Aorta (tissue), 5 donors: ENCODE measurements at regions not wholly inside any gene's neighbourhood (a gene's known extent, or its start where the extent isn't known, plus 50 kb on each side); places are given as distances from the start of the nearest gene placed in this dataset.
A peak's percentile ranks its signal among the peaks of the same experiment; 100 is the strongest.

Source experiments
- ATAC-seq: fragments of 200-7000 bp; cut with Tn5 transposase; one replicate; pipeline ENCODE4 v1.9.1; 2022; ENCODE audit warnings: moderate library complexity; ENCODE audit not compliant: low FRiP score
- DNase-seq, 2 donors: peaks; one replicate each; pipeline ENCODE4 v3.0.0-alpha.2; 2020
- H3K27ac ChIP-seq, 2 donors: one replicate each; pipeline ENCODE4 v1.5.1; 2013; ENCODE audit warnings: low read length in 2 of 2, mild to moderate bottlenecking in 2 of 2, moderate library complexity in 2 of 2, control low read depth in 1 of 2, inconsistent platforms in 1 of 2, low read depth in 1 of 2
- H3K27me3 ChIP-seq, 2 donors: one replicate each; pipeline ENCODE4 v1.6.1; 2013; ENCODE audit warnings: control low read depth in 1 of 2, low read length in 1 of 2, mild to moderate bottlenecking in 1 of 2, moderate library complexity in 1 of 2; ENCODE audit not compliant: insufficient read depth in 2 of 2, control insufficient read depth in 1 of 2
- H3K36me3 ChIP-seq, 2 donors: one replicate each; pipeline ENCODE4 v1.6.1; 2013; ENCODE audit warnings: control low read depth in 1 of 2, low read length in 1 of 2, mild to moderate bottlenecking in 1 of 2; ENCODE audit not compliant: insufficient read depth in 2 of 2, control insufficient read depth in 1 of 2
- H3K4me1 ChIP-seq, 2 donors: one replicate each; pipeline ENCODE4 v1.6.1; 2013; ENCODE audit warnings: low read length in 2 of 2, control low read depth in 1 of 2, mild to moderate bottlenecking in 1 of 2, moderate library complexity in 1 of 2; ENCODE audit not compliant: insufficient read depth in 2 of 2, control insufficient read depth in 1 of 2
- H3K4me3 ChIP-seq, 2 donors: one replicate each; pipeline ENCODE4 v1.5.1; 2013; ENCODE audit warnings: low read length in 2 of 2, control low read depth in 1 of 2, mild to moderate bottlenecking in 1 of 2
- H3K9me3 ChIP-seq: one replicate; pipeline ENCODE4 v1.6.1; 2013; ENCODE audit warnings: mild to moderate bottlenecking, low read length; ENCODE audit not compliant: control insufficient read depth
- WGBS, 2 donors: extraction: QIAGEN DNeasy Blood & Tissue Kit; methylation state at CpG; one replicate each; pipeline ENCODE4 v1.1.7; 2013; 5-methylcytosine and 5-hydroxymethylcytosine counted together
- intact Hi-C, 2 donors: fragments of 100-400 bp; cut with DNase I; formaldehyde crosslinking; loops; one replicate each; pipeline versions ENCODE4 v1.14.2 to v1.15.0; 2022
- donor health status: healthy with polysubstance abuse.
- donor health status: Bipolar disorder and iron deficiency.
- donor health status: DM: no; HTN: no; CAD: no.
- donor health status: DM: no; HTN: no; CAD: no.
- donor health status: DM: yes; HTN: yes; CAD: no.

- peaks cover 1% of the 10 kb centered on the region for H3K9me3 ChIP-seq
- no peak overlapping the region for H3K4me3 ChIP-seq
- H3K27ac ChIP-seq, result no peak overlapping the region
- ATAC-seq, result no peak
- WGBS, 2 donors, result 67 to 71% methylated on average over 6 of the region's 6 CpGs
- intact Hi-C loops, result no loop called here
- H3K27me3 ChIP-seq, result no peaks in the 10 kb centered on the region
- H3K4me1 ChIP-seq, result no peaks in the 10 kb centered on the region
- H3K36me3 ChIP-seq, result no peaks in the 10 kb centered on the region
- no peak for DNase-seq
Observed at GRCh38 chr1:5692664-5693063, 299.6 kb downstream of the NPHP4 start.

DNA sequence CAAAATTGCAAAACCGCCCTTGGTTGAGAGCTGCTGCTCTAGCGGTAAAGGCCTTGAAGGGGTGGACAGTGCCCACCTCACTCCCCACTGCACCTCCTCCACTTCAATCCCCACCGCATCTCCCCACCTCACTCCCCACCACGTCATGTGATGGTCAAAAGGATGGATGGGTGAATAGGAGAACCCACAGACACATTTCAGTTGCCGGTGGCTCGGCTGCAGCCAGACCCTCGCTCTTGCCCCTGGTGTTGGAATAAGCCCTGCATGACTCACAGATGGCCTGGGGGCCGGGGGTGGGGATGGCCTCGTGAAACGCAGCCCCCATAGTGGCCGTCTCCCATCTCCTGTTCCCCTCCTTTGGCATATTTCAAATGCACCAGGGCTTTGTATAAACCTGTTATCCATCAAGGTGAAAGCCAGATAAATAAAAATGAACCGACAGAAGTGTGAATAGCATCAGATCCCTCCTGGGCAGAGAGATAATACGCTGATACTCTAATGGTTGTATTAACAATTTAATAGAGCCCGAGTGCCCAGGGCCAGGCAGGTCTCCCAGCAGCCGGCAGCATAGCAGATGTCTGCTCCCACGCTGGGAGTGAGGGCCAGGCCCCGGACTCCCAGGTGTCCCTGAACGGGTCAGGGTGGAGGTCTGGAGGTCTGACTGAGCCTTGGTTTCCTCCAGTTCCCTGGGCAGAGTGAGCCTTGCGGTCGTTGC, 300.3 kb downstream of the NPHP4 start:
- ATAC-seq, result no peak
- WGBS, 2 donors, result 68 to 70% methylated on average over 20 of the region's 20 CpGs
- peak in 1 of 2 donors; percentile 50 for DNase-seq
- H3K4me3 ChIP-seq, result no peak overlapping the region
- no peaks in the 10 kb centered on the region for H3K4me1 ChIP-seq
- no peaks in the 10 kb centered on the region for H3K9me3 ChIP-seq
- no peaks in the 10 kb centered on the region for H3K27me3 ChIP-seq
- intact Hi-C loops, result no loop called here
- H3K27ac ChIP-seq, result no peak overlapping the region
- no peaks in the 10 kb centered on the region for H3K36me3 ChIP-seq

DNA sequence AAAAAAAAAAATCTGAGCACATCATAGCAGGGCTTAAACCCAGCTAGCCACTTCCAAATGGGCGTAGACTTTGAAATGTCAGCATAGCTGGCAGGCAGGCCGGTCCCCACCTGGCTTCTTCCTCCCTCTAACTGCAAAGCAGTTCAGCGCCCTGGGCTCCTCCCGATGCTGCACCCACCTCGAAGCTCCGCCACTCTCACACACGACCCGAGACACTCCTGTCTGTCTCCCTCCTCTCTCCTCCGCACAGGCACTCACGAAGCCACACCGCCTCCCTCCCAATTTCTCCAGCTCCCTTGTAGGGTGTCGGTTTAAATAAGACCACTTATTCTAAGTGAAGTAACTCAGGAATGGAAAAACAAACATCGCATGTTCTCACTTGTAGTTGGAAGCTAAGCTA, 301.3 kb downstream of the NPHP4 start:
- no peaks in the 10 kb centered on the region for H3K36me3 ChIP-seq
- DNase-seq (peak in 1 of 2 donors; percentile 30), ATAC-seq (no peak)
- H3K27me3 ChIP-seq, result no peaks in the 10 kb centered on the region
- 47 to 55% methylated on average over 13 of the region's 13 CpGs for WGBS, 2 donors
- H3K27ac ChIP-seq, result no peak overlapping the region
- intact Hi-C loops, result no loop called here
- H3K4me1 ChIP-seq, result no peaks in the 10 kb centered on the region
- no peak overlapping the region for H3K4me3 ChIP-seq
- H3K9me3 ChIP-seq, result no peaks in the 10 kb centered on the region

DNA sequence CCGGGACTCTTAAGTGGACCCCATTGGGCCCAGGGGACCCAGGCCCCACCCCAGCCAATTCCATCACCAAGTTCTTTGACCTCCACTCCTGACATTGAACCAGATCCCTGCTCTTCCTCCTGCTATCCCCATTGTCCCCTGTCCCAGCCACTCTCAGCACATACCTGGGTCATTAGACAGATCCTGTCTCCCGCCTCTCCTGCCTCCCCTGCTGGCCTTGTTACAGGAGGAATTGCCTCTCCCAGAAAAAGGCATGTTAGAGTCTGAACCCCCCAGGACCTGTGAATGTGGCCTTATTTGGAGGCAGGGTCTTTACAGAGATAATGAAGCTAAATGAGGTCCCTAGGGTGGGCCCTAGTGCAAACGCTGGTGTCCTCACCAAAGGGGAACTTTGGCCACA, 301.9 kb downstream of the NPHP4 start:
- ATAC-seq (no peak), DNase-seq (peak in 1 of 2 donors; percentile 15)
- Histone ChIP-seq H3K9me3 (no peaks in the 10 kb centered on the region), H3K4me3 (no peak overlapping the region), H3K4me1 (no peaks in the 10 kb centered on the region), H3K36me3 (no peaks in the 10 kb centered on the region), H3K27me3 (no peaks in the 10 kb centered on the region), H3K27ac (no peak overlapping the region)
- WGBS, 2 donors, result 61 to 66% methylated on average over 3 of the region's 3 CpGs
- intact Hi-C loops, result no loop called here

GRCh38 chr1:5688081-5689077, 303.8 kb downstream of the NPHP4 start:
- 69 to 72% methylated on average over 28 of the region's 28 CpGs for WGBS, 2 donors

GRCh38 chr1:5686925-5687706, 305.1 kb downstream of the NPHP4 start:
- intact Hi-C loops, result no loop called here
- 71 to 74% methylated on average over 10 to 12 of the region's 12 CpGs for WGBS, 2 donors
- DNase-seq, result peak in 1 of 2 donors; percentile 38
- Histone ChIP-seq H3K27ac (no peak overlapping the region), H3K4me3 (no peak overlapping the region), H3K4me1 (no peaks in the 10 kb centered on the region), H3K36me3 (no peaks in the 10 kb centered on the region), H3K9me3 (no peaks in the 10 kb centered on the region), H3K27me3 (no peaks in the 10 kb centered on the region)
- no peak for ATAC-seq

More at GRCh38 chr1:5688081-5689077, 303.8 kb downstream of the NPHP4 start:
- Histone ChIP-seq H3K27me3 (no peaks in the 10 kb centered on the region), H3K4me1 (no peaks in the 10 kb centered on the region), H3K36me3 (no peaks in the 10 kb centered on the region), H3K9me3 (no peaks in the 10 kb centered on the region), H3K27ac (no peak overlapping the region), H3K4me3 (no peak overlapping the region)
- intact Hi-C loops, result no loop called here
- DNase-seq (peak in 1 of 2 donors; percentile 27), ATAC-seq (no peak)

GRCh38 chr1:5686195-5686594, 306.0 kb downstream of the NPHP4 start:
- Histone ChIP-seq H3K27me3 (no peaks in the 10 kb centered on the region), H3K4me1 (no peaks in the 10 kb centered on the region), H3K27ac (no peak overlapping the region), H3K4me3 (no peak overlapping the region), H3K9me3 (no peaks in the 10 kb centered on the region), H3K36me3 (no peaks in the 10 kb centered on the region)
- ATAC-seq (no peak), DNase-seq (no peak)
- intact Hi-C loops, result no loop called here
- 68 to 73% methylated on average over 1 of the region's 1 CpG for WGBS, 2 donors

DNA sequence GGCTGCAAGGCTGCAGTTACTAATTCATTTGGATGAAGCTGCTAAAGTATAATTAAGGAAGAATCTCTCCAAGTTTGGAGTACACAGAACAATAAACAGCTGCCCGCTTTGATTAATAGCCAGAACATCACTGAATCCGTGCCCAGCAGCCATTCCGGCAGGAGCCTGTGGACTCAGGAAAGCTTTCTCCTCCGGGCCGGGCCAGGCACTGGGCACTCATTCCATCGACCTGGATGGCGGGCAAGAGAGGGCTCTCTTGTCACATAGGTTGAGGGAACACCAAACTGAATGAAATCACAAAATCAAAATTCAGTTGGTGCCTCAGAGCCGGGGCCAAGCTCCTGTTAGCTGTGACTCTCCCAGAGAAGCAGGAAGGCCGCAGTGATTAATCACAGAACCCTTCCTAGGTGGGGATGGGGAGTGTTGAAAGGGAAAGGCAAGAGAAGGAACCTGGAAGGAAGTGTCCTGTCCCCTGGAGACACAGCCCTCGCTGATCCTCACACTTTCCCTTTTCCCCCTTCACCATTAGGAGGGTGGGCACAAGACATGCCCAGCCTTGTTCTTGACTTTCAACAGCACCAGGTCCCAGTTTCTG, 306.7 kb downstream of the NPHP4 start:
- no peak for ATAC-seq
- intact Hi-C loops, result no loop called here
- Histone ChIP-seq H3K27ac (no peak overlapping the region), H3K36me3 (no peaks in the 10 kb centered on the region), H3K4me1 (no peaks in the 10 kb centered on the region), H3K4me3 (no peak overlapping the region), H3K9me3 (no peaks in the 10 kb centered on the region), H3K27me3 (no peaks in the 10 kb centered on the region)
- WGBS, 2 donors, result 61 to 66% methylated on average over 10 of the region's 10 CpGs
- peak in 1 of 2 donors; percentile 26 for DNase-seq
